ENCODE measurements at regions not wholly inside any gene's neighbourhood (a gene's known extent, or its start where the extent isn't known, plus 50 kb on each side); places are given as distances from the start of the nearest gene placed in this dataset.

DNA sequence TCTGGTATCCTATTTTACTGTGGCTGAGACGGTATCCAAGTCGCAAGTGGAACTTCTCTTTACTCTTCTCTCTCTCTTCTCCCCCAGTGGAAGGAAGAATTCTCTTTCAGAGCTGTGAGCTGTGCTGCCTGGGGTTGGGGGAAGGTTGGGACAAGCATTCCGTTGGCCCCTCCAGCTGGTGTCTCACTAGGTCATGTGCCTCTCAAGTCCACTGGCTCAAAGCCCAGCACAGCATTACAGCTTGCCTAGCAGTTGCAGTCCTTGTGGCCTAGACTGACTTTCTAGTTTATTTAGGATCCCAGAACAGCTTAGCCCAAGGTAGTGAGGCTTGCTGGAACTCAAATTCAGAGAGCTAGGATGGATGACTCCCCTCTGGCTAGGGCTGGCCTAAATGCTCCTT, 76.1 kb upstream of the SPATA16 start:
- TF ChIP-seq, protein P1, sequence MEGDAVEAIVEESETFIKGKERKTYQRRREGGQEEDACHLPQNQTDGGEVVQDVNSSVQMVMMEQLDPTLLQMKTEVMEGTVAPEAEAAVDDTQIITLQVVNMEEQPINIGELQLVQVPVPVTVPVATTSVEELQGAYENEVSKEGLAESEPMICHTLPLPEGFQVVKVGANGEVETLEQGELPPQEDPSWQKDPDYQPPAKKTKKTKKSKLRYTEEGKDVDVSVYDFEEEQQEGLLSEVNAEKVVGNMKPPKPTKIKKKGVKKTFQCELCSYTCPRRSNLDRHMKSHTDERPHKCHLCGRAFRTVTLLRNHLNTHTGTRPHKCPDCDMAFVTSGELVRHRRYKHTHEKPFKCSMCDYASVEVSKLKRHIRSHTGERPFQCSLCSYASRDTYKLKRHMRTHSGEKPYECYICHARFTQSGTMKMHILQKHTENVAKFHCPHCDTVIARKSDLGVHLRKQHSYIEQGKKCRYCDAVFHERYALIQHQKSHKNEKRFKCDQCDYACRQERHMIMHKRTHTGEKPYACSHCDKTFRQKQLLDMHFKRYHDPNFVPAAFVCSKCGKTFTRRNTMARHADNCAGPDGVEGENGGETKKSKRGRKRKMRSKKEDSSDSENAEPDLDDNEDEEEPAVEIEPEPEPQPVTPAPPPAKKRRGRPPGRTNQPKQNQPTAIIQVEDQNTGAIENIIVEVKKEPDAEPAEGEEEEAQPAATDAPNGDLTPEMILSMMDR (IDR thresholded peaks at IDR 0.05) = no peak
- no peak for TF ChIP-seq POLR2A (IDR thresholded peaks at IDR 0.05)

Data from testis (tissue), 2 donors.